ENCODE measurements at regions not wholly inside any gene's neighbourhood (a gene's known extent, or its start where the extent isn't known, plus 50 kb on each side); places are given as distances from the start of the nearest gene placed in this dataset.

GRCh38 chr13:40483601-40484000 lies 182.8 kb downstream of the FOXO1 start:
- peak; percentile 81 for ATAC-seq (ENCODE audit: poor library complexity)
- peak; percentile 63 for DNase-seq
- intact Hi-C loops (cut with DNase I), result no loop called here

DNA sequence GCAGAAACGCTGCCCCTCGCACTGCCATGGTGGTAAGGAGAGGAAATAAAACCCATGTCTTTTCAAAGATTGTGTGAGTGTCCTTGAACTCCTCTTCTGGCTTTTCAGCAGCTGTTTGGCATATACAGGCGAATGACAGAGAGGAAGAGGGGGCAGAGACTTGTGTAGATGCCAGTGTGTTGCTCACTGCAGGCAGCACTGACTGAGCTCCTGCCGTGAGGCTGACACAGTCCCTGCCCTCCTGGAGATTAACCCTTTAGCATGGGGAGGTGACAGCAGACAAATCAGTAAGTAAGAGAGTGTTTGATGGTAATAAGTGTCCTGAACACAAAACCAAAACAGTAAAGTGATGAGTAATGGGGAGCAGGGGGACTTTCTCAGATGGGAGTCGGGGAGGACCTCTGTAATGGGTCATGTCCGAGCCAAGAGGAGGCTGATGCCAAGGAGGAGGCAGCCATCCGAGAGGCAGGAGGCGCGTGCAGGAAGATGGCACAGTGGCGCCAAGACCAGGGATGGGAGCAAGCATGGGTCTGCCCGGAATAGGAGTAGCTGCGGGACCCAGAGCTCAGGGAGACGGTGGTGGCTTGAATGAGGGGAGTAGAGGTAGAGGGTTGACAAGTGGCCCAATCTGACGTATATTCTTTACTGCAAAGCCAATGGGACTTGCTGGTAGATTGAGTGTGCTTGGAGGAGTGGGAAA lies 182.2 kb downstream of the FOXO1 start:
- ATAC-seq (ENCODE audit: poor library complexity), result no peak
- intact Hi-C loops (cut with DNase I), result no loop called here
- DNase-seq, result no peak

DNA sequence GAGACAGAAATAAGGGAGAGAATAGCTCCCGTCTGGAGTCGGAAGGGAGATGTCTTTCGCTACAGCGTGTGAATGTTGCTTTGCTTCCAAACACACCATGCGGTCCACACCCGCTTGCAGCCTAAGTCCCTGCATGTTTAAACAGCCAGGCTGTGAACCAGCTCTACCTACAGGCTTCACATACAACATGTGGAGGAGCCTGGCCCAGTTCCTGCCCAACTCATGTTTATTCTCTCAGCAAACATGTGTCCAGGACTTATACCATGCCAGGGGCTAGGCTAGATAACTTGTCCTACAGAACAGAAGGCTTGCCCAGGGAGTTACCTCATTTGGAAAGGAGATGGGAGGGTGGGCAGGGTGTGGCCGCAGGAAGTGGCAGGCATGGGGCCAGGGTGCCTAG lies 181.5 kb downstream of the FOXO1 start:
- intact Hi-C loops (cut with DNase I), result no loop called here
- DNase-seq, result no peak
- ATAC-seq (ENCODE audit: poor library complexity), result no peak

- ATAC-seq (ENCODE audit: poor library complexity) (no peak), DNase-seq (no peak)
- intact Hi-C loops (cut with DNase I), result no loop called here
Observed at GRCh38 chr13:40485611-40486517, 180.6 kb downstream of the FOXO1 start.

DNA sequence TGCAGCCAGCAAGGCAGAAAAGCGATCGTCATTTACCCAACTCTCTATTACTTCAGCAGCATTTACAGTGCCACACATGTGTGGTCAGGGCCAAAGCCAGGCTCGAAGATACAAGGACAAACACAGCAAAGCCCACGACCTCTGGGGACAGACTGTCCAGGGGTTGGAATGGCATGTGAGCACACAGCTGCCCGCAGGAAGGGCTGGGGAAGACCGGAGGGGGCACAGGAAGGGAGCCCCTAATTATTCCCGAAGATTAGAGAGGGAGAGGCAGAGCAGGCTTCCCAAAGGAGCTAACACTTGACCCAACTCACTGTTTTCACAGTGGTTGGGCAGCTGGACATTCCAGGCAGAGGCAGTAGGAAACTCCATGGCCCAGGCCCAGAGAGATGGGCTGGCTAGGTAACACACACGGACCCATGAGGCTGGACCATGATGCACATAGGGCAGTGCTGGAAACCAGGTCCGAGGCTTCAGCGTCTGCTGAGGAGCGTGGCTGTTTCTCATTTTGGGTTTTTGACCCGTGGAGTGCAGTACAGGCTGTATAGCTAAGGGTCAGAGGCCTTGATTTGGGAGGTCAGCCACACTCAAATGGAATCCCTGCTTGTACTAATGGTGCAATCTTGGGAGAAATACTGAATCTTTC lies 179.8 kb downstream of the FOXO1 start:
- intact Hi-C loops (cut with DNase I), result no loop called here
- no peak for ATAC-seq (ENCODE audit: poor library complexity)
- no peak for DNase-seq

DNA sequence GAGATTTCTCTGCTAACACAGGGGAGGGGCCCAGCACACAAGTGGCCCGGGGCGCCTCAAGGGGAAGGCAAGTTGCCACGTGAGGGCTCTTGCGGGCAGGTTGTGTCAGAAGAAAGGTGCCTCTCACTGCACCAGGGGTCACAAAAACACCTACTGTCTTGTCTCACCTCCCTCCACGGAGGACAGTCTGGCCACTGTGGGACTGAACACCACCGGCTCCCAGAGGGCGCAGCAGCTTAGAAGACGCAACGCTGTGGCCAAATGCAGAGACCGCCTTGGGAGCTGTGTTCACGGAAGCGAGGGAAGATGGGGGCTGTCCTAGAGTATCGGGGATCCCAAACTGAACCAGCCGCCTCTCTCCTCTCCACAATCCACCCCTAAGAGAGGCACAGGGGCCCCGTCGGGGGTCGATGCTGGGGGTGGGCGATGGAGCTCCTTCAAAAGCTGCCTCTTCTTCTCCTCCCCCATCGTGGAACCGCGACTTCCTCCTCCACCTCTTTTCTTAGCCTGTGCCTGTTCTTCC lies 177.5 kb downstream of the FOXO1 start:
- intact Hi-C loops (cut with DNase I), result no loop called here
- DNase-seq (no peak), ATAC-seq (ENCODE audit: poor library complexity) (no peak)

DNA sequence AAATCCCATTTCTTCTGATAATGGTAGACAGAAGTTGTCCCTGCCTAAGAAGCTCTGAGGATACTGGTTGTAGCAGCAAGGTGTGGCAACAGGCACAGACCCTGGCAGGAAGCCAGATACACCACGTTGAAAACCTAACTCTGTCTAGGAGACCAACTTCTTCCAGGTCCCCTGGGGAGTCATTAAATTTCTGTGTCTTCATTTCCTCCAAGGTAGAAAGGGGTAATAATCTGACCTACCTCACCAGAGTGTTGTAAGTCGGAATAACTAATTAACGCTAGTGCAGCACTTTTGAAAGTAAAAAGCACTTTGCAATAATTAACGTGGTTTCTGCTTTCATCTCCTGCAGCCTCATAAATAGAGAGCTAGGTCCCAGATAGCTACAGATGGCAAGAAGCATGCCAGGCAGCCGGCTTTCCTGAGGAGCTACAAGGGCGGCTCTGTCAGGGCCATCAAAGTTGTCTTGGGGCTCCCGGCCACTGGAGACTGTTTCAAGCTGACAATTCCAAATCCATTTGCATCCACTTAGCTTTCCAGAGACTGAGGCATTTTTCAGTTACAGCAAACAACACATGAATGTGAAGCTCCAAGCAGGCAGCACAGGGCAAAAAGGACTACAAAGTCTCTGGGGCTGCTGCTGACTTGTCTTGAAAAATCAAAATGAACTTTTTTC lies 176.2 kb downstream of the FOXO1 start:
- no peak for DNase-seq
- intact Hi-C loops (cut with DNase I), result no loop called here
- no peak for ATAC-seq (ENCODE audit: poor library complexity)

DNA sequence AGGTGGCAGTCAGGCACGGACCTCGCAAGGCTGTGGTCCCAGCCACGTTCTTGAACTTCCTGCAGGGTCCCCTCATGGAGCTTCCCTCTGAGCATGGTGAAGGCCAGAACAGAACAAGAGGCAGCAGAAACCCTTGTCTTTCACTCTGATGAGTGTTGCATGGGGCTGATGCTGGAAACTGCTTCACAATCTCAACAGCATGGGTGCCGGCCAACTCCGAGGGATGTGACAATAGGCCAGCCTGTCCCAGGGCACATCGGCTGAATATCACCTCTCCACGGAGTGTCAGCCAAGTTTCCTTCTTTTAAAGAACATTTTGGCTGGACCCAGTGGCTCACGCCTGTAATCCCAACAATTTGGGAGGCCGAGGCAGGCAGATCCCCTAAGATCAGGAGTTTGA lies 173.9 kb downstream of the FOXO1 start:
- DNase-seq (peak; percentile 84), ATAC-seq (ENCODE audit: poor library complexity) (peak; percentile 96)
- intact Hi-C loops (cut with DNase I), result no loop called here

DNA sequence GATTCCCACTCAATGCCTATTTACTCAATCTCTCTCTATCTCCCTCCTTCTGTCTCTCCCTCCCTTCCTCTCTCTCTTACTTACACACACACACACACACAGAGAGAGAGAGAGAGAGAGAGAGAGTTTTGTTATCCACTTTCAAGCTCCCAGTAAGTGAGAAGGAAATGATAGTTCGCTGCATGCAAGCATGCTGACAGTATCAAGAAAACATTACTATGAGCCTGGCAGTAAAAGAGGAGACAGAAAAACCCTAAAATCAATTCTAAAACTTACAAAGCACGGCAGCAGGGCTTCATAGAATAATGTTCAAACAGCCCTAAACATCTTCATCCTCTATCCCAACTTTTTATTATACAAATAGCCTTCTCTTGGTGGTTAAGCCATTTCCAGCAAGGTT lies 171.9 kb downstream of the FOXO1 start:
- DNase-seq (no peak), ATAC-seq (ENCODE audit: poor library complexity) (no peak)
- intact Hi-C loops (cut with DNase I), result no loop called here

DNA sequence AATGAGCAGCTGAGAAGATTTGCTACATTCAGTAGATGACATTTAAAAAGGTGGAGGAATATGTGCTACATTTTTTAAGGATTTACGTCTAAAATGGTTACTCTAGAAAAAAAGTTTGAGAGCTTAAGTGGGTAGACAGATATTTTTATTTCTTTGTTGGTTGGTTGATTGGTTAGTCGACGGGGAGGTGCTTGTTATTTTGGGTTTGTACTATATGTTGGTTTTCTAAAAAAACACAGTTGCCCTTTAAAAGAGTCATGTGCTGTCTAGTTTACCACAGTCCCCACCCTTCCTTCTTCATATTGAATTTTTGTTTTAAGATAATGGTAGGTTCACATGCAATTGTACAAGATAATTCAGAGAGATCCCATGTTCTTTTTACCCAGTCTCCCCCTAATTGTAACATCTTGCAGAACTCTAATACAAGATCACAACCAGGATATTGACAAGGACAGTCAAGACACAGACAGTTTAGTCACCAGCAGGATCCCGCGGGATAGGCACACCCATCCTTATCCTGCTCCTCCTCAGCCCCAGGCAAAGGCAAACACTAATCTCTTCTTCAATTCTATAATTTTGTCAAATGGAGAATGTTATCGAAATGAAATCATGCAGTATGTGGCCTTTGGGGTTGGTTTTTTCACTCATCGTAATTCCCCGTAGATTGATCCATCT lies 171.4 kb downstream of the FOXO1 start:
- intact Hi-C loops (cut with DNase I), result no loop called here
- no peak for DNase-seq
- no peak for ATAC-seq (ENCODE audit: poor library complexity)

DNA sequence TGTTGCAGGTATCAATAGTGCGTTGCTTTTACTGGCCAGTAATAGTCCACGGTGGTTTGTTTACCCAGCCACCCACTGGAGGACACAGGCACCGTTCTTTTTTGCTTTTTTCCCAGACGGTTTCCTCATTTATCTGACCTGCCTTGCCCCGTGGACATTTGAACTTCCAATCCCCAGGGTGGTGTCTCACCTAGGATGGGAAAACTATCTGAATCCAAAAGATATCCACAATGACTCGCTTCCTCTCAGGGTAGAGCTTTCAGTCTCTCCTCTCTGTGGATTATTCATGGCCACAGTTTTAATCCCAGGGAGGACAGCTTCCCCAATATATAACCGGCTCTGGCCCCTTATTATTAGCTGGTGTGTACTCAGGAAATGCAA lies 170.8 kb downstream of the FOXO1 start:
- DNase-seq (no peak), ATAC-seq (ENCODE audit: poor library complexity) (no peak)
- intact Hi-C loops (cut with DNase I), result no loop called here

DNA sequence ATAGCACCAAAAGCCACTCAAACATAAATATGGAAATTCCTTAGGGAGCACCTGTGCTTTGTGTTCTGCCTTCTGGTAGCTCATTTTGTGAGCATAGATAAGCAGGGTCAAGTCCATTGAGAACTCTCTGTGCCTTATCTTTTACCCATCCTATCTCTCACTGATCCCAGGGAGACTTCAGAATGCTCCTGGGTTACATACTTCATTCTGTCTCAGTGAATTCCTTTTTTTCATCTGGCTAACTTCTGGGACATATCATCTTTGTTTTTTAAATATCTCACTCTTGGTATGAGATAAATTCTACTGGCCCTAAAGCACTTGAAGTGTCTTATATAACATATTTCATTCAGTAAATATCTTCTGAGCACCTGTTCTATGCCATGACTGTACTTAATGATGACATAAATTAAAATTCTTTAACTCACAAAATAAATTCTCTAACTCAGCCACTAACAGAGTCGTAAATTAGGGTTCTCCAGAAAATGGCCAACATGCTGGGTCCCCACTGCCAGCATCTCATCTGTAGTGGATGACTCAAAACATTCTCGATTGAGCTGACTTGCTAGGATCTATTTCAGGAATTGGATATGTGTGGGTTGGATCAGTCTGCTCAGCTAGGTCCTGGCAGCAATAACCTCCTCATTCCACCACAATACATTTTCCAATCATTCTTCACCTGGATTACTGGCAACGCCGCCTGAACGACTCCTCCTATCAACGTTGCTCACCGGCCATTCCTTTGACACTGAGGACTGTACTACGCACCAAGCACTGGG lies 170.2 kb downstream of the FOXO1 start:
- no peak for DNase-seq
- intact Hi-C loops (cut with DNase I), result no loop called here
- no peak for ATAC-seq (ENCODE audit: poor library complexity)

- ATAC-seq (ENCODE audit: poor library complexity) (no peak), DNase-seq (no peak)
- intact Hi-C loops (cut with DNase I), result no loop called here
Observed at GRCh38 chr13:40498461-40498860, 168.0 kb downstream of the FOXO1 start.

DNA sequence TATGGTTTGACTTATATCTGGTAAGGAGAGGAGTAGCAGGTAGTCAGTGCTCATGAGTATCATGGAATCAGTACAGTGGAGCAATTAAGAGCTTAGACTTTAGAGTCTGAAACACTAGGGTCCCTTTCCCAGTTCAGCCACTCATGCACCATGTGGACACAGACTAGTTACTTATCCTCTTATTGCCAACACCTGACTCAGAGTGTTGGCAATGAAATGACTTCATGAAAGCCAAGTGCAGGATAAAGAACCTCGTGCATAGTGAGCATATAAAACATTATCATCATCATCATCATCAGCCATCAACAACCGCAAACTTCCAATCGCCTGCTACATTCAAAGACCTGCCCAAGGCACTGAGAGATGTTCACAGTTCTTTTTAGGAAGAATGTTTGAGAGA lies 164.2 kb downstream of the FOXO1 start:
- ATAC-seq (ENCODE audit: poor library complexity), result no peak
- no peak for DNase-seq
- intact Hi-C loops (cut with DNase I), result no loop called here

GRCh38 chr13:40503011-40503410 lies 163.4 kb downstream of the FOXO1 start:
- DNase-seq (no peak), ATAC-seq (ENCODE audit: poor library complexity) (no peak)
- intact Hi-C loops (cut with DNase I), result no loop called here

DNA sequence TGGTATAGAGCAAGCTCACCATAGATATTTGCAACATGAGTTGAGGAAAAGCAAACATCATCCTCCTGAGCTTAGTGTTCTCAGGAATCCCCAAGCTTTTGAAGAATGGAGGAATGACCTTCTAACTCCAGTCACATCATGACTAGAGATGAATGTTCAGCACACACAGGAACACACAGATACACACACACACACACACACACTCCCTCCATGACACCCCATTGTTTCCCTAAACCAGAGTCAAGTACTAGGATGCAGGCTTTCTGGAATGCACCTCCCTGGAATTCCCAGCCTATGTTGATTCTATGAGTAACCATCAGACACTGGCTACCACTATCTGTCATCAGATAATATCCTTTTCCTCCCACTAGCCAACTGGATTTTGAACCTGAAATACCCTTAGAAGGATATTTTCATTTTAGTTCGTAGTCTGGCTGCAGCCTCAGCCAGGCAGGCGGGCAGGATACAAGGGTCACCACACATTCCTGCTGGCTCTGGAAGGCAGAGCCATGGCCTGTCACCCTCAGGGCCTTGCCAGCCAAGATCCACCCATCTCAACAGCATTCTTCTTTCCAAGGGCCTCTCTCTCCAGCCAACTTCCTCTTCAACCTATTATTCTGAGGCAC lies 162.4 kb downstream of the FOXO1 start:
- ATAC-seq (ENCODE audit: poor library complexity), result no peak
- no peak for DNase-seq
- intact Hi-C loops (cut with DNase I), result no loop called here

DNA sequence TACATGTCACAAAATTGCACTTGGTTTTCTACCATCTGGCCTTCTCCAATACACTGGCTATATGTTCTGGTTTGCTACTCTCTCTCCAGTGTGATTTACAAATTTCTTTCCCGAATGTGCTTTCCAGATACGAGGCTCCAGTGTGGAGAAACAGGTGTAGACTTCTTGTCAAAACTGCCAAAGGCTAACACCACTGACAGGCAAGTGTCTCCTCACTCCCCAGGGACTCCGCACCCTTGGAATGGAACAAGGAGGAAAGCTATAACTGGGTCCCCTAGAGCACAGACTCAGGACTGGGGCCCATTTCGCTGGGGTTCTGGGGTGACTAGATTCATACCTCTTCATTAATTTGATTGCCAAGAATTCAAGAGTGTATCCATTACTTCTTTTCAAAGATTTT lies 161.8 kb downstream of the FOXO1 start:
- no peak for ATAC-seq (ENCODE audit: poor library complexity)
- intact Hi-C loops (cut with DNase I), result no loop called here

More for the DNA sequence above, 161.8 kb downstream of the FOXO1 start:
- no peak for DNase-seq

All from Right ventricle myocardium superior (tissue), 1 donor.